HG03039 (cell line): ENCODE measurements at regions not wholly inside any gene's neighbourhood (a gene's known extent, or its start where the extent isn't known, plus 50 kb on each side); places are given as distances from the start of the nearest gene placed in this dataset.

Source experiments
- ATAC-seq: cut with Tn5 transposase; IDR thresholded peaks from one replicate; pipeline ENCODE4 v1.9.1; 2021; ENCODE audit warnings: mild to moderate bottlenecking, moderate library complexity; ENCODE audit not compliant: unreplicated experiment

- no peak for ATAC-seq
These were observed 63.5 kb upstream of the TGFBR2 start for GRCh38 chr3:30542897-30543296.

- no peak for ATAC-seq
These were observed 61.6 kb upstream of the TGFBR2 start for GRCh38 chr3:30544812-30545211.

GRCh38 chr3:30546934-30547333 is 59.5 kb upstream of the TGFBR2 start:
- ATAC-seq: no peak

- no peak for ATAC-seq
These were observed 58.7 kb upstream of the TGFBR2 start for GRCh38 chr3:30547716-30548115.

GRCh38 chr3:30548600-30548999 is 57.8 kb upstream of the TGFBR2 start:
- ATAC-seq: no peak

GRCh38 chr3:30549600-30549999 is 56.8 kb upstream of the TGFBR2 start:
- no peak for ATAC-seq

GRCh38 chr3:30550246-30550645 is 56.2 kb upstream of the TGFBR2 start:
- ATAC-seq: no peak

GRCh38 chr3:30551266-30551665 is 55.1 kb upstream of the TGFBR2 start:
- no peak for ATAC-seq

- ATAC-seq: no peak
These were observed 54.5 kb upstream of the TGFBR2 start for GRCh38 chr3:30551927-30552326.

GRCh38 chr3:30553641-30554316 is 52.6 kb upstream of the TGFBR2 start:
- ATAC-seq: no peak

GRCh38 chr3:30554317-30554690 is 52.1 kb upstream of the TGFBR2 start:
- ATAC-seq: no peak

- ATAC-seq: no peak
These were observed 50.4 kb upstream of the TGFBR2 start for GRCh38 chr3:30555968-30556367.
